Nephron (organoid): ENCODE measurements at regions not wholly inside any gene's neighbourhood (a gene's known extent, or its start where the extent isn't known, plus 50 kb on each side); places are given as distances from the start of the nearest gene placed in this dataset.

Source experiments
- H3K27ac Mint-ChIP-seq, 3 experiments: 2 replicates each; pipeline ENCODE4 v1.8.0; 2020; ENCODE audit warnings: mixed read lengths in 3 of 3, mild to moderate bottlenecking in 2 of 3, moderate library complexity in 1 of 3
- H3K27me3 Mint-ChIP-seq: 2 replicates; pipeline ENCODE4 v1.8.0; 2021; ENCODE audit warnings: low read depth, mild to moderate bottlenecking, moderate library complexity, mixed read lengths
- H3K36me3 Mint-ChIP-seq: 2 replicates; pipeline ENCODE4 v1.8.0; 2020; ENCODE audit warnings: low read depth, mixed read lengths
- H3K4me1 Mint-ChIP-seq: 2 replicates; pipeline ENCODE4 v1.8.0; 2020; ENCODE audit warnings: mixed read lengths
- H3K4me3 Mint-ChIP-seq, 3 experiments: 2 replicates each; pipeline ENCODE4 v1.8.0; 2020; ENCODE audit warnings: mild to moderate bottlenecking in 3 of 3, mixed read lengths in 3 of 3, moderate library complexity in 2 of 3
- H3K9me3 Mint-ChIP-seq: 2 replicates; pipeline ENCODE4 v1.8.0; 2020; ENCODE audit warnings: mixed read lengths
- TF ChIP-seq, protein P1 (sequence below), 3 experiments: fragments of 200-600 bp; sonication (generic); IDR thresholded peaks; one replicate each; pipeline ENCODE4 v1.5.0; 2021; ENCODE audit warnings: antibody characterized with exemption in 3 of 3; ENCODE audit not compliant: unreplicated experiment in 3 of 3

DNA sequence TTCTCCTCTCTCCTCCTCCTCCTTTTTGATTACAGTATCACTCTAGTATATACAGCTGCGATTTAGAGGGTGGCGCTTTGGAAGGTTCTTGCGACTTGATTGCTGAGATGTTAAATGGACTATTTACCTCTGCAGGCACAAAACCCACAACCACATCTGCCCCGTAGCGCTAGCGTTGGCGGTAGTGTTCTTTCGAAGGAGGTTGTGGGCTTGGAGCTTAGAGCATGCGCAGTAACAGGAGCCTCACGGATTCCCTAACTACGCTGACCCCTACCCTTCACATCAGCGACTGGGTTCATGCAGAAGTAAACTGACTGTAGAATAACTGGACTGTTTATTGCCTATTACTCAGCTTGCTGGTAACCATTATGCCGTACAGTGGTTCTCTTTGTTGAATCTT lies 58.0 kb downstream of the CGGBP1 start:
- H3K4me3 Mint-ChIP-seq: peak overlapping the region; percentile 34 to 65 (median 59)
- H3K36me3 Mint-ChIP-seq: no peaks in the 10 kb centered on the region
- no peaks in the 10 kb centered on the region for H3K27me3 Mint-ChIP-seq
- H3K27ac Mint-ChIP-seq: no peak overlapping the region
- TF ChIP-seq, protein P1, sequence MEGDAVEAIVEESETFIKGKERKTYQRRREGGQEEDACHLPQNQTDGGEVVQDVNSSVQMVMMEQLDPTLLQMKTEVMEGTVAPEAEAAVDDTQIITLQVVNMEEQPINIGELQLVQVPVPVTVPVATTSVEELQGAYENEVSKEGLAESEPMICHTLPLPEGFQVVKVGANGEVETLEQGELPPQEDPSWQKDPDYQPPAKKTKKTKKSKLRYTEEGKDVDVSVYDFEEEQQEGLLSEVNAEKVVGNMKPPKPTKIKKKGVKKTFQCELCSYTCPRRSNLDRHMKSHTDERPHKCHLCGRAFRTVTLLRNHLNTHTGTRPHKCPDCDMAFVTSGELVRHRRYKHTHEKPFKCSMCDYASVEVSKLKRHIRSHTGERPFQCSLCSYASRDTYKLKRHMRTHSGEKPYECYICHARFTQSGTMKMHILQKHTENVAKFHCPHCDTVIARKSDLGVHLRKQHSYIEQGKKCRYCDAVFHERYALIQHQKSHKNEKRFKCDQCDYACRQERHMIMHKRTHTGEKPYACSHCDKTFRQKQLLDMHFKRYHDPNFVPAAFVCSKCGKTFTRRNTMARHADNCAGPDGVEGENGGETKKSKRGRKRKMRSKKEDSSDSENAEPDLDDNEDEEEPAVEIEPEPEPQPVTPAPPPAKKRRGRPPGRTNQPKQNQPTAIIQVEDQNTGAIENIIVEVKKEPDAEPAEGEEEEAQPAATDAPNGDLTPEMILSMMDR (IDR thresholded peaks at IDR 0.05; ENCODE audit: unreplicated experiment in 3 of 3): no peak
- H3K9me3 Mint-ChIP-seq: no peaks in the 10 kb centered on the region
- no peaks in the 10 kb centered on the region for H3K4me1 Mint-ChIP-seq

DNA sequence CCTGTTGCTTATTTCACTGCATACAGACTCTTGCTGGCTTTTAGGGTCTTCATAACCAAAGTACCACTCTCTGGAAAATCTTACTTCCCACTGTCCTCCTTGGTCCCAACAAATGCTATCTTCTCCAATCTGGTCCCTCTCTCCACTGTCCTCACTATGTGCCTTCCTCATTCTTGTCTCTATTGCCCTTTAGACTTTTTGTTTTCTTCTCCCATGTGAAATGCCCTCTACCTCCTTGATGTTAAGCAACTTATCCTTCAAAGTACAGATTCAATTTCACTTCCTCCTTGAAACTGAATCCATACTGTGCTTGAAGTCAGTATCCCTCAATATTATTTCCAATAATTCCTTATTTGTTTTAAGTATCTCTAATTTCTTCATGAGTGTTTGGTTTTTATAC lies 60.8 kb downstream of the CGGBP1 start:
- Mint-ChIP-seq H3K9me3 (no peaks in the 10 kb centered on the region), H3K27me3 (no peaks in the 10 kb centered on the region)

DNA sequence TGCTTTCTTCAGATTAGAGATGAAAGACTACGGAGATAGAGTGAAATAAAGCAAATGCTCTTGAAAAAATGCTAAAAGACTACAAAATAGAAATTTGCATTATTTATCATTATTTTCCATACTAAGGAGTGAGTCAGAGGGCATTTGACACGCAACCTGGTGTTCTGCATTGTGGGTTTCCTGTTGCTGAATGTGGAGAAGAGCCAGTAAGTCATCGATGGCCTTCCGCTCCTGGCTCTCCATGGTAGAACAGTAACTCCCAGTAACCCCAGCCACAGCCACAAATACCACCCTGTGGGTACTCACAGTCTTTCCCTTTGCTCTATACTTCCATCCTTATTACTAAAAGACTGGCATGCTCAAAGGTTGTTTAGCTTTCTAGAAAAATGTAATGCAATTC lies 61.5 kb downstream of the CGGBP1 start:
- no peaks in the 10 kb centered on the region for H3K9me3 Mint-ChIP-seq
- no peak overlapping the region for H3K4me3 Mint-ChIP-seq
- H3K36me3 Mint-ChIP-seq: no peaks in the 10 kb centered on the region
- no peaks in the 10 kb centered on the region for H3K27me3 Mint-ChIP-seq
- TF ChIP-seq, protein P1 (IDR thresholded peaks at IDR 0.05; ENCODE audit: unreplicated experiment in 3 of 3): no peak
- no peaks in the 10 kb centered on the region for H3K4me1 Mint-ChIP-seq
- no peak overlapping the region for H3K27ac Mint-ChIP-seq

More for the DNA sequence above, 60.8 kb downstream of the CGGBP1 start:
- H3K27ac Mint-ChIP-seq: no peak overlapping the region
- H3K4me3 Mint-ChIP-seq: no peak overlapping the region
- no peaks in the 10 kb centered on the region for H3K36me3 Mint-ChIP-seq
- no peaks in the 10 kb centered on the region for H3K4me1 Mint-ChIP-seq
- TF ChIP-seq, protein P1 (IDR thresholded peaks at IDR 0.05; ENCODE audit: unreplicated experiment in 3 of 3): no peak

DNA sequence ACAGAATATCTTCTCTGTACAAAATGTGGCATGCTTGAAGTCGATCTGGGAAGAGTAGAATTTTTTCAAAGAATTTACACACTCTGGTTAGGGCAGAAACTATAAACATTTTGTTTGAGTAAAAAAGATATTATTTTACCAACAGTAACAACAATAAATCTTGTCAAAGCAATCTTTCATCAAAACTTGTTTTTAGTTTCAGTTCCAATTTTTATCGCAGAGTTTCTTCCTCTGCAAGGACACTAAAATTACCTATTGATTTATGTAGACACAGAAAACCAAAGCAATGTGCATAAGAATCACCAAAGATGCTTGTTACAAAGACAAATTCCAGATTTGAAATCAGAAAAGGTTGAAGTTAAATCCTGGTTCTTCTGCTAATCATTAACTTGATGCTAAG lies 61.9 kb downstream of the CGGBP1 start:
- Mint-ChIP-seq H3K27ac (no peak overlapping the region), H3K9me3 (no peaks in the 10 kb centered on the region), H3K36me3 (no peaks in the 10 kb centered on the region), H3K4me1 (no peaks in the 10 kb centered on the region), H3K4me3 (no peak overlapping the region), H3K27me3 (no peaks in the 10 kb centered on the region)
- TF ChIP-seq, protein P1 (IDR thresholded peaks at IDR 0.05; ENCODE audit: unreplicated experiment in 3 of 3): no peak

DNA sequence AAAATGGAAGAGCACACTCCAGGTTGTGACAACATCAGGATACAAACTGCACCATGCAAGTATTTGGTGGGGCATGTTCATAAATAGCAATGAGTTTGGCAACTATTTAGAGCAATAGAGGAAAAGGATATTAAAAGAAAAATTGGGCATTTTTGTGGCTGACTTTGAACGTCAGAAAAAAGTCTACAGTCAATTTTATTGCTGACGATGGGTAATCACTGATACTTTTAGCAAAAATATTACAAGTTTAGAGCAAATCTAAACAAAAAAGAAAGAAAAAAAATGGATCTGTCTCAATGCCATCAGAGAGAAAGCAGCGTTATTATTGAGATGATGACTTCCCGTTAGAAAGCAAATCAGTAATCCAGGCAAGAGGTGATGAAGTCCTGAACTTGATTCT lies 65.2 kb downstream of the CGGBP1 start:
- no peaks in the 10 kb centered on the region for H3K9me3 Mint-ChIP-seq

DNA sequence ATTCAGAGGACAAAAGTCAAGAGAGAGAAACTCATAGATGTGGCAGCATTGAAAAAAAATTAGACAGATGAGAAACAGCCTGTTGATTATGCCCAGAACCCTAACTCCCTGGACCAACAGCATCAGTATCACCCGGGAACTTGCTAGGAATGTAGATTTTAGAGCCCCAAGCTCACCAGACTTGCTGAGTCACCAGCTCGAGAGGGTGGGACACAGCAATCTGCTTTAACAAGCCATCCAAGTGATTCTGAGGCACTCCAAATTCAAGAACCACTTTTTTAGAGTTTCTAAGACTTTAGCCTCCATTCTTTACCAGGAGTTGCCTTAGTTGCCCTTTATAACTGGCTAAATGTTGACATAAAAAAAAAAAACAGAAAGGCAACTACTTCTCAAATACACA lies 70.9 kb downstream of the CGGBP1 start:
- H3K36me3 Mint-ChIP-seq: no peaks in the 10 kb centered on the region
- TF ChIP-seq, protein P1 (IDR thresholded peaks at IDR 0.05; ENCODE audit: unreplicated experiment in 3 of 3): no peak
- no peaks in the 10 kb centered on the region for H3K9me3 Mint-ChIP-seq
- H3K27ac Mint-ChIP-seq: no peak overlapping the region
- H3K4me3 Mint-ChIP-seq: no peak overlapping the region
- H3K27me3 Mint-ChIP-seq: no peaks in the 10 kb centered on the region
- H3K4me1 Mint-ChIP-seq: no peaks in the 10 kb centered on the region

More for the DNA sequence above, 65.2 kb downstream of the CGGBP1 start:
- TF ChIP-seq, protein P1 (IDR thresholded peaks at IDR 0.05; ENCODE audit: unreplicated experiment in 3 of 3): no peak
- H3K27ac Mint-ChIP-seq: no peak overlapping the region
- H3K36me3 Mint-ChIP-seq: no peaks in the 10 kb centered on the region
- H3K4me1 Mint-ChIP-seq: no peaks in the 10 kb centered on the region
- no peak overlapping the region for H3K4me3 Mint-ChIP-seq
- no peaks in the 10 kb centered on the region for H3K27me3 Mint-ChIP-seq
